Activated T-cell treated with anti-CD3 and anti-CD28 coated beads, Interleukin-2, amount 50 U/mL, for 24 hours (primary cell): ENCODE measurements at regions not wholly inside any gene's neighbourhood (a gene's known extent, or its start where the extent isn't known, plus 50 kb on each side); places are given as distances from the start of the nearest gene placed in this dataset.

Experiments
- DNase-seq: peaks from one replicate; pipeline ENCODE4 v3.0.0-alpha.2; 2020
- H3K27ac Mint-ChIP-seq: 2 replicates; pipeline ENCODE4 v1.8.0; 2020; ENCODE audit warnings: mild to moderate bottlenecking, mixed read lengths
- H3K27me3 Mint-ChIP-seq: 2 replicates; pipeline ENCODE4 v1.8.0; 2020; ENCODE audit warnings: mixed read lengths
- H3K36me3 Mint-ChIP-seq: 2 replicates; pipeline ENCODE4 v1.8.0; 2020; ENCODE audit warnings: low read depth, mixed read lengths
- H3K4me1 Mint-ChIP-seq: 2 replicates; pipeline ENCODE4 v1.8.0; 2020; ENCODE audit warnings: low read depth, mixed read lengths
- H3K4me3 Mint-ChIP-seq: 2 replicates; pipeline ENCODE4 v1.8.0; 2020; ENCODE audit warnings: mild to moderate bottlenecking, moderate library complexity, mixed read lengths
- H3K9me3 Mint-ChIP-seq: 2 replicates; pipeline ENCODE4 v1.8.0; 2020; ENCODE audit warnings: mixed read lengths

DNA sequence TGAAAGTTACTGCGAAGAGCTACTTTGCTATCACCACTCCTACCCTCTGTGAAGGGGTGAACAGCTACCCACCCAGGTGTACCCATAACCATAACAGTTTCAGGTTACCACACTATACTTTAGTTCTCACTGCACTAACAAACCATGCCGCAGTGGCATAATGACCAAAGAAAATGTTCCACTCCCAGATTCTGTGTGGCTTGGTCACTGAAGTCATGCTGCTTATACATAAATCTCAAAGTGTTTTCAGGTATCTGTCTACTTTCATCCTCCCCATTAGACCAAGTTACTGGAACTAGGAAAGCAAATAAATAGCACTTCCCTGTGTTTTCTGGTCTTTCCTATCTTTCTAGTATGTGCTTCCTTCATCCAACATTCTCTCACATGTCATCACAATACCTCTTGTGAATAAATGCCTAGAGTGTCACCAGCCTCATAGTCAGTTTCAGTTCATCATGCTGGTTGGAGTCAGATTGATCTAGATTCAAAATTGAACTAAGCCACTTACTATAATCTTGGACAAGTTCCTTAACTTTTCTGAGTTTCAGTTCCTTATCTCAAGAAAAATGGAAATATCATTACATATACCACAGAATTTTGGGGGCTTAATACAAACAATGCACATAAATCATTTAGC is 293.6 kb downstream of the FSIP2 start:
- H3K9me3 Mint-ChIP-seq: no peaks in the 10 kb centered on the region
- H3K36me3 Mint-ChIP-seq: no peaks in the 10 kb centered on the region
- H3K4me1 Mint-ChIP-seq: no peaks in the 10 kb centered on the region
- no peaks in the 10 kb centered on the region for H3K27me3 Mint-ChIP-seq
- DNase-seq: no peak
- H3K27ac Mint-ChIP-seq: no peak overlapping the region
- no peak overlapping the region for H3K4me3 Mint-ChIP-seq

DNA sequence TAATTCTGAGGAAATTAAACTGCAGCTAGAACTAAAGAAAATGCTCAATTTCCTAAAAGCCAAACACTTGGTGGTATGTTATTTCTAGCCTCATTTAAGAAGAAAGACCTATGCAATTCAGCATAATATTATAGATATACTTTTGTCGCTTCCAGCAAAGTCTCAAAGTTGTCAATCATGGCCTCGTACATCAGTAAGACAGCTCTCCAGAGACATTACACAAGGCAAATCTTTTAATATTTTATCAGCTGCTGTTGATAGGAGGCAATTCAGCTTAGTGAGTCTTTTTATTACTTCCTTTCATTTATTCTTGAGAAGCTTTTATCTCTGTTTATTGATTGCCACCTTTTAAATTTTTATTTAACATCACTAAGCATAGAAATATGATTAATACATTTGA is 294.3 kb downstream of the FSIP2 start:
- no peaks in the 10 kb centered on the region for H3K36me3 Mint-ChIP-seq
- no peak overlapping the region for H3K27ac Mint-ChIP-seq
- no peaks in the 10 kb centered on the region for H3K4me1 Mint-ChIP-seq
- no peak overlapping the region for H3K4me3 Mint-ChIP-seq
- H3K9me3 Mint-ChIP-seq: no peaks in the 10 kb centered on the region
- DNase-seq: no peak
- no peaks in the 10 kb centered on the region for H3K27me3 Mint-ChIP-seq

- DNase-seq: no peak
- H3K27ac Mint-ChIP-seq: no peak overlapping the region
- no peaks in the 10 kb centered on the region for H3K4me1 Mint-ChIP-seq
- H3K36me3 Mint-ChIP-seq: no peaks in the 10 kb centered on the region
- no peaks in the 10 kb centered on the region for H3K27me3 Mint-ChIP-seq
- H3K9me3 Mint-ChIP-seq: no peaks in the 10 kb centered on the region
- H3K4me3 Mint-ChIP-seq: no peak overlapping the region
Observed at GRCh38 chr2:186033541-186033940, 294.9 kb downstream of the FSIP2 start.

- Mint-ChIP-seq H3K36me3 (no peaks in the 10 kb centered on the region), H3K9me3 (no peaks in the 10 kb centered on the region), H3K4me1 (no peaks in the 10 kb centered on the region), H3K27me3 (no peaks in the 10 kb centered on the region), H3K4me3 (no peak overlapping the region), H3K27ac (no peak overlapping the region)
- DNase-seq: no peak
Observed at GRCh38 chr2:186036862-186037449, 298.4 kb downstream of the FSIP2 start.

DNA sequence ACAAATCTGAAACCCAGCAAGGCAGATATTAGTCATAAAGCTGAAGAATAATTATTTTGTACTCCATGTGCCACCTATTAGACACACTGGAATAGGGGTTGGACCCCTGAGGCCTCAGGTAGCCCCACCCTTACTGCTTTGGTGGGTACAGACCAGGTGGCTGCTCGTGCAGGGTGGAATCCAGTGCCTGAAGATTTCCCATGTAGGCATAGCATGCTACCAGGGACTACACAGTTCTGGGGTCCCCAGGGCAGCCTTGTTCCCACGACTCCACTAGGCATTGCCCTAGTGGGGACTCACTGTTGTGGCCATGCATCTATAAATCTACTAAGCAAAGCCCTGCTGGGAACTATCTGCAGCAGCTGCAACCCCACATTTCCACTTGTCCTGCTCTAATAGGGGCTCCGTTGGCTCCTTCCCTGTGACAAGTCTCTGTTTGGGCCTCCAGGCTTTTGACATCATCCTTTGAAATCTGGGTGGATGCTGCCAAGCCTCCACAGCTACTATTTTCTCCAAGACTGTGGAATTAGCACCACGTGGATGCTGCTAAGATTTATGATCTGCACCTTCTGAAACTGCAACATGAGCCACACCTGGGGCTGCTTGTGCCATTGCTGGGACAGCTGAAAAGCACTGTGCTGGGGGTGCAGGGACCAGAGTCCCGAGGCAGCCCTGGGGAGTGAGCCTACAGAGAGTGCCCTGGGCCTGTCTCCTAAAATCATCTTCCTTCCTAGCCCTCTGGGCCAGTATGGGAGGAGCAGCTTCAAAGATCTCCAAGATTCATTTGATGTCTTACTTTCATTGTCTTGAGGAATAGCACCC is 303.8 kb downstream of the FSIP2 start:
- no peak overlapping the region for H3K4me3 Mint-ChIP-seq
- H3K27ac Mint-ChIP-seq: no peak overlapping the region
- H3K36me3 Mint-ChIP-seq: no peaks in the 10 kb centered on the region
- H3K4me1 Mint-ChIP-seq: no peaks in the 10 kb centered on the region
- no peaks in the 10 kb centered on the region for H3K27me3 Mint-ChIP-seq
- no peak for DNase-seq
- no peaks in the 10 kb centered on the region for H3K9me3 Mint-ChIP-seq

- H3K36me3 Mint-ChIP-seq: no peaks in the 10 kb centered on the region
- no peaks in the 10 kb centered on the region for H3K4me1 Mint-ChIP-seq
- no peaks in the 10 kb centered on the region for H3K9me3 Mint-ChIP-seq
- H3K4me3 Mint-ChIP-seq: no peak overlapping the region
- no peak overlapping the region for H3K27ac Mint-ChIP-seq
- H3K27me3 Mint-ChIP-seq: no peaks in the 10 kb centered on the region
- DNase-seq: no peak
Observed at GRCh38 chr2:186044761-186045160, 306.2 kb downstream of the FSIP2 start.

DNA sequence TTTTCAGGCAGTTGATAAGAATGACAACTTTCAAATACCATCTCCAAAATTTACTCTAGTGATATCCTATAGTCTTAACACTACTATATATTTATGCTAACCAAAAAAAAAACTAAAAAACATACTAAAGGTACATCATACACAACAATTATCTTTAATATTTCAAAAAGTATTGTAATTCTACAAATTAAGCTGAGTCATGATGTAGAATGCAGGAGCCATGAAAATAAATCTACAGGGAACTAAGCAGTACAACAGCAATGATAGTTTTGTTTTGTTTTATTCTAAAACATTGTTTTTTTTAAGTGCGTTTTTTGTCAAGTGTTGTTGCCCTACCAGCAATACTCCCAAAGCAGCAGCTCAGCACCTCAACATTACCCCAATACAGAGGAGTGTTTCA is 314.3 kb downstream of the FSIP2 start:
- Mint-ChIP-seq H3K4me3 (no peak overlapping the region), H3K4me1 (no peaks in the 10 kb centered on the region), H3K27ac (no peak overlapping the region), H3K36me3 (no peaks in the 10 kb centered on the region), H3K27me3 (no peaks in the 10 kb centered on the region), H3K9me3 (no peaks in the 10 kb centered on the region)
- DNase-seq: no peak

DNA sequence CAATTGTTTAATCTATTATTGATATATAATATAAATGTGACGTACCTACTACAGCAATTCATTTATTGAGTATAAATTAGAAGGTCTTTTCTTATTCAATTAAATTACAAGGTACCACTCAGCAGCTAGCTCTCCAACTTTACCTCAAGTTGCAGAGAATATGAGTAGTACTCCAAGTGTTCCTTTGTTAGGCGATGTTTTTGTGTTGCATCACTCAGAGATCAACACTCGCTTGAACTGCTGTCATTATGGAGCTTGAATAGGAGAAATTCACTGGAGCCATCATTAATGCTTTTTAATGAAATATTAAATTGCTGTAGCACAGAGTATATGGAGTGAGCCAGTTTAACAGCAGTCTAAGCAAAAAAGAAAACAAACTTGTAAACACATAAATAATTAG is 320.0 kb downstream of the FSIP2 start:
- Mint-ChIP-seq H3K9me3 (no peaks in the 10 kb centered on the region), H3K4me3 (no peak overlapping the region), H3K27ac (no peak overlapping the region), H3K4me1 (no peaks in the 10 kb centered on the region), H3K36me3 (no peaks in the 10 kb centered on the region), H3K27me3 (no peaks in the 10 kb centered on the region)
- DNase-seq: no peak

- Mint-ChIP-seq H3K36me3 (no peaks in the 10 kb centered on the region), H3K4me1 (no peaks in the 10 kb centered on the region), H3K27me3 (no peaks in the 10 kb centered on the region), H3K4me3 (no peak overlapping the region), H3K27ac (no peak overlapping the region), H3K9me3 (no peaks in the 10 kb centered on the region)
- DNase-seq: no peak
Observed at GRCh38 chr2:186059096-186059495, 320.5 kb downstream of the FSIP2 start.

DNA sequence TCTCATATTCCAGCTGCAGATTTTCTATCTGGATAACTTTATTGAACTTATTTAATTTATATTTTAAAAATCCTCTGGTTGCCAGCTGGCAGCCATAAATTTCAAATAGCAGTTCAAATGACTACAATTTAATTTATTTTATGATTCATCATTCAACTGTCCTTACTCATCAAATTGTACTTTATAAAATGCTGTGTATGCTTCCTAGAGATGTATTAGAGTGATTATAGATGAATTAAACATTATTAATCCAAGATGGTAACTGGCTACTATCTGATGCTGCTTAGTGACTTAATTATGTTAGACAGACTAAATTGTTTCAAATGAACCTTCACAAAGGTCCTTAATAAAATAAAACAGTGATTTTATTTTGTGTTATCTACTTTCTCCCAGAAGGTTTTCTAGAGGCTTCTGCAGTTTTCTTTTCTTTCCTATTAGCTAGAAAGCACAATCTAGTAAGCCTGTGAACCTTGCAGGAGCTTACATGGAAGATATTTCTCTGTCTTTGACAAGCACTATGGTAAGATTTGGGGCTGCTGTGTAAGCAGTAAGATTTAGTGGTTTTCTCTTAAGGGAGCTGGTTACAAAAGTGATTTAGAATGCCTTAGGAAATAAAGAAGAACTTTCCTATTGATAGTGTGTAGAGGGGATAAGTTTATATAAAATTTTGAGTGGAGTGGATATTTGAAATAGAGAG is 322.3 kb downstream of the FSIP2 start:
- Mint-ChIP-seq H3K27ac (no peak overlapping the region), H3K4me3 (no peak overlapping the region), H3K27me3 (no peaks in the 10 kb centered on the region), H3K4me1 (no peaks in the 10 kb centered on the region), H3K9me3 (no peaks in the 10 kb centered on the region), H3K36me3 (no peaks in the 10 kb centered on the region)
- DNase-seq: no peak

- Mint-ChIP-seq H3K4me3 (no peak overlapping the region), H3K27ac (no peak overlapping the region), H3K4me1 (no peaks in the 10 kb centered on the region), H3K27me3 (no peaks in the 10 kb centered on the region), H3K9me3 (no peaks in the 10 kb centered on the region), H3K36me3 (no peaks in the 10 kb centered on the region)
- no peak for DNase-seq
Observed at GRCh38 chr2:186064507-186064906, 325.9 kb downstream of the FSIP2 start.

DNA sequence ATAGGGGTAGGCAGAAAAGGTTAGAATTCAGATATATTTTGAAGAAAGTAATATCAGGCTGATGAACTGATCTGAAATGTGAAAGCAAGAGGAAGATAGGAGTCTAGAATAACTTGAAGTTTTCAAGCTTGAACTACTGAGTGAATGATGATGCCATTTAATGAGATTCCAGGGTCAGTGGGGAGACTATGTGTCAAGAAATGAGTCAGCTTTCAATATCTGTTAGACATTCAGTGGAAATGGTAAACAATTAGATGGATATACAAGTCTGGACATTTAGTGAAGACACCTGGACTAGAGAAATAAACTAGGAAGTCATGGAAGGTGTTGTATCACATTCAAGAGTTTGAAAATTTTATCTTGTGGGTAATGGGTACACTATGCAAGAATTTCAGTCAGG is 326.9 kb downstream of the FSIP2 start:
- Mint-ChIP-seq H3K27me3 (no peaks in the 10 kb centered on the region), H3K4me3 (no peak overlapping the region), H3K9me3 (no peaks in the 10 kb centered on the region), H3K27ac (no peak overlapping the region), H3K36me3 (no peaks in the 10 kb centered on the region), H3K4me1 (no peaks in the 10 kb centered on the region)
- no peak for DNase-seq

DNA sequence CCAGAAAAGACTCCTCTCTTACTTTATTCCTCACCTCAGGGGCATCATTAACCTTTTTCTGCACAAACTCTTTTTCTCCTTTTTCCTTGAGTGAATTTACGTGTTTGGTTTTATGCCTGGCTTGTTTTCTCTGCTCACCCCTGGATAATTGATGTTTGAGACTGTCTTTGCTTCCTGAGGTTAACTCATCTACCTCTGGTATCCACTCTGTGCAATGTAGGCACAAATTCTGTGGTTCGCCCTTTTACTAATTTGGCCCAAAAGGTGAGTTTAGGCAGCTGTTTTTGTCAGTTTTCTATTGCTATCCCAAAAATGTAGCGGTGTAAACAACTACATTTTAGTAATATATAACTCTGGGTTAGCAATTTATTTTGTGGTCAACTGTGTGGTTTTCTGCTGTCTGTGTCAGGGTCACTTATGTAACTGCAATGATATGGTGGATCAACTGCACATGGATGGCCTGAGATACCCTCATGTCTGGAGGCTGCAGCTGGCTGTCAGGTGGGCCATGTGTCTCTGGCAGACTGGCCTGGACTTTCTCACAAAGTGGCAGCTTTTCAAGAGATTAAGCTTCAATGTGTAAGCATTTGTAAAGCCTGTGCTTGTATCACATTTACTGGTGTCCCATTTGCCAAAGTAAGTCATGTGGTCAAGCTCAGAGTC is 329.7 kb downstream of the FSIP2 start:
- Mint-ChIP-seq H3K4me3 (no peak overlapping the region), H3K27me3 (no peaks in the 10 kb centered on the region), H3K36me3 (no peaks in the 10 kb centered on the region), H3K4me1 (no peaks in the 10 kb centered on the region), H3K9me3 (no peaks in the 10 kb centered on the region), H3K27ac (no peak overlapping the region)
- no peak for DNase-seq

DNA sequence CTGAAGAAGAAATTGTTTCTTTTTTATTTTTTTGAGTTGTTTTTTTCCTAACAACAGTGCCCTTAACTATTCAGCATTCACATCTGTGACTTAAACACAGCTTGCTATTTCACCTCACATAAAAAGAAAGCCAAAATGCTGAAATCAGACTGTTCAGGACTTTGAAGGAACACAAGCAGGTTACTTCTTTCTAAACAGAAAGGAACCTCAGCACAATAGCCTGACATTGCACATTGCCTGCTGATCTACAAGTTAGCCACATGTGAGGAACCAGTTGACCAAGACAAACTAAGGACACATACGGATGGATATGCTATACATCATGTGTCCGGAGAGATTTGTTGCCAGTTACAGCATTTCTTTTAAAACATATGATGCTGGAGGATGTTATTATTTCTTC is 331.1 kb downstream of the FSIP2 start:
- no peaks in the 10 kb centered on the region for H3K9me3 Mint-ChIP-seq
- H3K4me3 Mint-ChIP-seq: no peak overlapping the region
- H3K4me1 Mint-ChIP-seq: no peaks in the 10 kb centered on the region
- DNase-seq: no peak
- no peak overlapping the region for H3K27ac Mint-ChIP-seq
- no peaks in the 10 kb centered on the region for H3K27me3 Mint-ChIP-seq
- H3K36me3 Mint-ChIP-seq: no peaks in the 10 kb centered on the region
